WTC11 (cell line): ENCODE measurements at regions not wholly inside any gene's neighbourhood (a gene's known extent, or its start where the extent isn't known, plus 50 kb on each side); places are given as distances from the start of the nearest gene placed in this dataset.

ENCODE experiments used
- ATAC-seq: fragments of 200-7000 bp; cut with Tn5 transposase; 2 replicates; pipeline ENCODE4 v1.10.0; 2021; ENCODE audit warnings: mild to moderate bottlenecking, moderate library complexity
- CTCF ChIA-PET: fragments of 300-600 bp; sonication (Branson Sonifier 250); formaldehyde crosslinking; loops from one replicate; lab custom pipeline; 2021; ENCODE audit warnings: antibody characterized with exemption; lab: Charles Lee
- POLR2A ChIA-PET: fragments of 350-600 bp; sonication (Branson Sonifier 250); formaldehyde crosslinking; loops from one replicate; lab custom pipeline; 2021; ENCODE audit warnings: antibody characterized with exemption; lab: Charles Lee
- DNase-seq: peaks from one replicate; pipeline ENCODE4 v3.0.0; 2021; ENCODE audit warnings: low spot score
- H3K27ac Mint-ChIP-seq: 2 replicates; pipeline ENCODE4 v1.8.0; 2021; ENCODE audit warnings: mixed read lengths
- H3K27me3 Mint-ChIP-seq: 2 replicates; pipeline ENCODE4 v1.8.0; 2021; ENCODE audit warnings: low read depth, mild to moderate bottlenecking, moderate library complexity, mixed read lengths
- H3K36me3 Mint-ChIP-seq: 2 replicates; pipeline ENCODE4 v1.8.0; 2021; ENCODE audit warnings: mixed read lengths
- H3K4me1 Mint-ChIP-seq: 2 replicates; pipeline ENCODE4 v1.8.0; 2022; ENCODE audit warnings: mixed read lengths
- H3K4me3 Mint-ChIP-seq: 2 replicates; pipeline ENCODE4 v1.8.0; 2021; ENCODE audit warnings: mild to moderate bottlenecking, moderate library complexity, mixed read lengths
- H3K9me3 Mint-ChIP-seq: 2 replicates; pipeline ENCODE4 v1.8.0; 2021; ENCODE audit warnings: mixed read lengths
- CREB1 ChIP-seq: sonication (generic); formaldehyde crosslinking; IDR thresholded peaks from 2 replicates; pipeline ENCODE4 v1.8.0; 2023; ENCODE audit warnings: mild to moderate bottlenecking, missing genetic modification reagents
- CREM ChIP-seq: sonication (generic); formaldehyde crosslinking; IDR thresholded peaks from 2 replicates; pipeline ENCODE4 v1.8.1; 2022; ENCODE audit warnings: mild to moderate bottlenecking, missing genetic modification reagents, moderate library complexity
- ESRRA ChIP-seq: sonication (generic); formaldehyde crosslinking; IDR thresholded peaks from 2 replicates; pipeline ENCODE4 v1.8.1; 2022; ENCODE audit warnings: mild to moderate bottlenecking, missing genetic modification reagents, borderline replicate concordance
- GRHL2 ChIP-seq: fragments of 250-450 bp; sonication (Bioruptor Pico); IDR thresholded peaks from 2 replicates; pipeline ENCODE4 v1.8.0; 2022; ENCODE audit warnings: mild to moderate bottlenecking, moderate library complexity; ENCODE audit not compliant: insufficient replicate concordance, severe bottlenecking
- IRF2 ChIP-seq: sonication (generic); formaldehyde crosslinking; IDR thresholded peaks from 2 replicates; pipeline ENCODE4 v1.8.0; 2022; ENCODE audit warnings: low read depth, missing genetic modification reagents, borderline replicate concordance
- MYBL2 ChIP-seq: sonication (generic); formaldehyde crosslinking; IDR thresholded peaks from 2 replicates; pipeline ENCODE4 v1.8.1; 2023; ENCODE audit warnings: mild to moderate bottlenecking, moderate library complexity, missing genetic modification reagents
- NFATC4 ChIP-seq: fragments of 250-450 bp; sonication (Bioruptor Pico); IDR thresholded peaks from 2 replicates; pipeline ENCODE4 v1.9.0; 2021; ENCODE audit warnings: mild to moderate bottlenecking
- NFE2L1 ChIP-seq: sonication (generic); formaldehyde crosslinking; IDR thresholded peaks from 2 replicates; pipeline ENCODE4 v1.8.1; 2023; ENCODE audit warnings: missing genetic modification reagents
- NR1H2 ChIP-seq: sonication (generic); formaldehyde crosslinking; IDR thresholded peaks from 2 replicates; pipeline ENCODE4 v1.9.0; 2021; ENCODE audit warnings: mild to moderate bottlenecking, moderate library complexity, missing genetic modification reagents
- OVOL2 ChIP-seq: fragments of 250-450 bp; sonication (Bioruptor Pico); IDR thresholded peaks from 2 replicates; pipeline ENCODE4 v1.9.0; 2021; ENCODE audit warnings: mild to moderate bottlenecking, borderline replicate concordance
- SMAD3 ChIP-seq: sonication (generic); formaldehyde crosslinking; IDR thresholded peaks from 2 replicates; pipeline ENCODE4 v1.8.0; 2022; ENCODE audit warnings: missing genetic modification reagents, mild to moderate bottlenecking, borderline replicate concordance
- SP1 ChIP-seq: sonication (generic); formaldehyde crosslinking; conservative IDR thresholded peaks from 2 replicates; pipeline ENCODE4 v1.8.1; 2022; ENCODE audit warnings: missing genetic modification reagents
- TCF7 ChIP-seq: sonication (generic); formaldehyde crosslinking; IDR thresholded peaks from 2 replicates; pipeline ENCODE4 v1.8.0; 2022; ENCODE audit warnings: mild to moderate bottlenecking, low read depth, missing genetic modification reagents, moderate library complexity
- TEAD4 ChIP-seq: sonication (generic); formaldehyde crosslinking; IDR thresholded peaks from 2 replicates; pipeline ENCODE4 v1.8.0; 2022; ENCODE audit warnings: mild to moderate bottlenecking, missing genetic modification reagents
- TP53 ChIP-seq: sonication (generic); formaldehyde crosslinking; IDR thresholded peaks from 2 replicates; pipeline ENCODE4 v1.8.1; 2023; ENCODE audit warnings: mild to moderate bottlenecking, missing genetic modification reagents
- ZNF219 ChIP-seq: sonication (generic); formaldehyde crosslinking; IDR thresholded peaks from 2 replicates; pipeline ENCODE4 v1.8.0; 2023; ENCODE audit warnings: missing genetic modification reagents, mild to moderate bottlenecking, borderline replicate concordance
- ZNF232 ChIP-seq: sonication (generic); formaldehyde crosslinking; IDR thresholded peaks from 2 replicates; pipeline ENCODE4 v1.8.0; 2022; ENCODE audit warnings: mild to moderate bottlenecking, missing genetic modification reagents
- ZNF671 ChIP-seq: fragments of 250-450 bp; sonication (Bioruptor Pico); IDR thresholded peaks from 2 replicates; pipeline ENCODE4 v1.8.0; 2021; ENCODE audit warnings: mild to moderate bottlenecking
- TF ChIP-seq, protein P1 (sequence below): sonication (generic); formaldehyde crosslinking; IDR thresholded peaks from 2 replicates; pipeline ENCODE4 v1.8.0; 2022; ENCODE audit warnings: missing genetic modification reagents
- TF ChIP-seq, protein P2 (sequence below): fragments of 250-450 bp; sonication (Bioruptor Pico); IDR thresholded peaks from 2 replicates; pipeline ENCODE4 v1.9.0; 2021; ENCODE audit warnings: mild to moderate bottlenecking
- TF ChIP-seq, protein P3 (sequence below): sonication (generic); formaldehyde crosslinking; IDR thresholded peaks from 2 replicates; pipeline ENCODE4 v1.8.1; 2022; ENCODE audit warnings: mild to moderate bottlenecking, missing genetic modification reagents, moderate library complexity, borderline replicate concordance
- TF ChIP-seq, protein P4 (sequence below): sonication (generic); formaldehyde crosslinking; IDR thresholded peaks from 2 replicates; pipeline ENCODE4 v1.8.1; 2023; ENCODE audit warnings: mild to moderate bottlenecking, missing genetic modification reagents

DNA sequence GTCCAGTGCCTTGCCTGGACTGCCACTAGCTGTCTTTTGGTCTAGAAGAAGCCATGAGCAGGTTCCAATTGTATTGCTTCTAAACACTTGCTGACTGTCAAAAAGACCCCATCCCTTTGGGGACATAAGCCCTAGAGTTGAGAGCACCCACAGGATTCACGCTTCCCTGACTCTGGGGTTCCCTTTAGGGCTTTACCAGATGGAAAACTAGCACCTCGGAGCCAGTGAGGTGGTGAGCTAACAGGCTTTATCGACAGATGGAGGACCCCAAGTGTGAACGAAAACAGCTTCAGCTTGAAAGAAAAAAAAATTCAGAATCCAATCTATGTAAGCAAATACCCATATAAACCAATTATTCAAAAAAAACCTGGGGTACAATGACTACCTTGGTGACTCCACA, 90.8 kb downstream of the NAA11 start (continued):
- TF ChIP-seq, protein P1, sequence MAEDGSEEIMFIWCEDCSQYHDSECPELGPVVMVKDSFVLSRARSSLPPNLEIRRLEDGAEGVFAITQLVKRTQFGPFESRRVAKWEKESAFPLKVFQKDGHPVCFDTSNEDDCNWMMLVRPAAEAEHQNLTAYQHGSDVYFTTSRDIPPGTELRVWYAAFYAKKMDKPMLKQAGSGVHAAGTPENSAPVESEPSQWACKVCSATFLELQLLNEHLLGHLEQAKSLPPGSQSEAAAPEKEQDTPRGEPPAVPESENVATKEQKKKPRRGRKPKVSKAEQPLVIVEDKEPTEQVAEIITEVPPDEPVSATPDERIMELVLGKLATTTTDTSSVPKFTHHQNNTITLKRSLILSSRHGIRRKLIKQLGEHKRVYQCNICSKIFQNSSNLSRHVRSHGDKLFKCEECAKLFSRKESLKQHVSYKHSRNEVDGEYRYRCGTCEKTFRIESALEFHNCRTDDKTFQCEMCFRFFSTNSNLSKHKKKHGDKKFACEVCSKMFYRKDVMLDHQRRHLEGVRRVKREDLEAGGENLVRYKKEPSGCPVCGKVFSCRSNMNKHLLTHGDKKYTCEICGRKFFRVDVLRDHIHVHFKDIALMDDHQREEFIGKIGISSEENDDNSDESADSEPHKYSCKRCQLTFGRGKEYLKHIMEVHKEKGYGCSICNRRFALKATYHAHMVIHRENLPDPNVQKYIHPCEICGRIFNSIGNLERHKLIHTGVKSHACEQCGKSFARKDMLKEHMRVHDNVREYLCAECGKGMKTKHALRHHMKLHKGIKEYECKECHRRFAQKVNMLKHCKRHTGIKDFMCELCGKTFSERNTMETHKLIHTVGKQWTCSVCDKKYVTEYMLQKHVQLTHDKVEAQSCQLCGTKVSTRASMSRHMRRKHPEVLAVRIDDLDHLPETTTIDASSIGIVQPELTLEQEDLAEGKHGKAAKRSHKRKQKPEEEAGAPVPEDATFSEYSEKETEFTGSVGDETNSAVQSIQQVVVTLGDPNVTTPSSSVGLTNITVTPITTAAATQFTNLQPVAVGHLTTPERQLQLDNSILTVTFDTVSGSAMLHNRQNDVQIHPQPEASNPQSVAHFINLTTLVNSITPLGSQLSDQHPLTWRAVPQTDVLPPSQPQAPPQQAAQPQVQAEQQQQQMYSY, result no peak

DNA sequence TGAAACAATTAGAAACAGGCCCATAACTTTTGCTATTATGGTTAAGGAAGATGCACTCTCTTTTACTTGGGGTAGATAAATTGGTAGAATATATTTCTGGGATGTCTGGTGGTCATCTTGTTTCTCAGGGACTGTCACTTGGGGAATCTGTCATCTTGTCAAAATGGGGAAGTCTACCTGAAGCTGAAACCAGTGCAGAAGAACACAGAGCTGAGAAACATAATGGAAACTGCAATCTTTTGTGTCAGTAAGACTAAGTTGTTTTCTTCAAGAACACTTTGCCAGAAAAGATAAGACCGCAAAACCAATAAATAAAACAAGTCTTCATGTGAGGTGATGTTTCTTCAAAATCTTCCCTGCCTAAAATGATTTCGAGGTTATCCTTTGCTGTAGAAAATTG, 92.0 kb downstream of the NAA11 start:
- Mint-ChIP-seq H3K27me3 (no peaks in the 10 kb centered on the region), H3K4me1 (peaks cover 5% of the 10 kb centered on the region), H3K36me3 (no peaks in the 10 kb centered on the region), H3K27ac (no peak overlapping the region)
- ChIA-PET CTCF (no interaction called here), POLR2A (no interaction called here)
- ATAC-seq, result no peak
- TF ChIP-seq IRF2 (CRISPR knock-in tag) (no peak), ZNF232 (no peak), NFATC4 (no peak), NFE2L1 (no peak), ESRRA (CRISPR knock-in tag) (no peak), CREM (CRISPR knock-in tag) (no peak), MYBL2 (no peak), ZNF219 (CRISPR knock-in tag) (no peak), NR1H2 (CRISPR knock-in tag) (no peak), OVOL2 (CRISPR knock-in tag) (no peak), CREB1 (no peak), TEAD4 (CRISPR knock-in tag) (no peak)
- TF ChIP-seq, protein P2, sequence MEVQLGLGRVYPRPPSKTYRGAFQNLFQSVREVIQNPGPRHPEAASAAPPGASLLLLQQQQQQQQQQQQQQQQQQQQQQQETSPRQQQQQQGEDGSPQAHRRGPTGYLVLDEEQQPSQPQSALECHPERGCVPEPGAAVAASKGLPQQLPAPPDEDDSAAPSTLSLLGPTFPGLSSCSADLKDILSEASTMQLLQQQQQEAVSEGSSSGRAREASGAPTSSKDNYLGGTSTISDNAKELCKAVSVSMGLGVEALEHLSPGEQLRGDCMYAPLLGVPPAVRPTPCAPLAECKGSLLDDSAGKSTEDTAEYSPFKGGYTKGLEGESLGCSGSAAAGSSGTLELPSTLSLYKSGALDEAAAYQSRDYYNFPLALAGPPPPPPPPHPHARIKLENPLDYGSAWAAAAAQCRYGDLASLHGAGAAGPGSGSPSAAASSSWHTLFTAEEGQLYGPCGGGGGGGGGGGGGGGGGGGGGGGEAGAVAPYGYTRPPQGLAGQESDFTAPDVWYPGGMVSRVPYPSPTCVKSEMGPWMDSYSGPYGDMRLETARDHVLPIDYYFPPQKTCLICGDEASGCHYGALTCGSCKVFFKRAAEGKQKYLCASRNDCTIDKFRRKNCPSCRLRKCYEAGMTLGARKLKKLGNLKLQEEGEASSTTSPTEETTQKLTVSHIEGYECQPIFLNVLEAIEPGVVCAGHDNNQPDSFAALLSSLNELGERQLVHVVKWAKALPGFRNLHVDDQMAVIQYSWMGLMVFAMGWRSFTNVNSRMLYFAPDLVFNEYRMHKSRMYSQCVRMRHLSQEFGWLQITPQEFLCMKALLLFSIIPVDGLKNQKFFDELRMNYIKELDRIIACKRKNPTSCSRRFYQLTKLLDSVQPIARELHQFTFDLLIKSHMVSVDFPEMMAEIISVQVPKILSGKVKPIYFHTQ (CRISPR knock-in tag), result no peak
- TF ChIP-seq, protein P3, sequence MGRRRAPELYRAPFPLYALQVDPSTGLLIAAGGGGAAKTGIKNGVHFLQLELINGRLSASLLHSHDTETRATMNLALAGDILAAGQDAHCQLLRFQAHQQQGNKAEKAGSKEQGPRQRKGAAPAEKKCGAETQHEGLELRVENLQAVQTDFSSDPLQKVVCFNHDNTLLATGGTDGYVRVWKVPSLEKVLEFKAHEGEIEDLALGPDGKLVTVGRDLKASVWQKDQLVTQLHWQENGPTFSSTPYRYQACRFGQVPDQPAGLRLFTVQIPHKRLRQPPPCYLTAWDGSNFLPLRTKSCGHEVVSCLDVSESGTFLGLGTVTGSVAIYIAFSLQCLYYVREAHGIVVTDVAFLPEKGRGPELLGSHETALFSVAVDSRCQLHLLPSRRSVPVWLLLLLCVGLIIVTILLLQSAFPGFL (CRISPR knock-in tag), result no peak
- TF ChIP-seq, protein P4, sequence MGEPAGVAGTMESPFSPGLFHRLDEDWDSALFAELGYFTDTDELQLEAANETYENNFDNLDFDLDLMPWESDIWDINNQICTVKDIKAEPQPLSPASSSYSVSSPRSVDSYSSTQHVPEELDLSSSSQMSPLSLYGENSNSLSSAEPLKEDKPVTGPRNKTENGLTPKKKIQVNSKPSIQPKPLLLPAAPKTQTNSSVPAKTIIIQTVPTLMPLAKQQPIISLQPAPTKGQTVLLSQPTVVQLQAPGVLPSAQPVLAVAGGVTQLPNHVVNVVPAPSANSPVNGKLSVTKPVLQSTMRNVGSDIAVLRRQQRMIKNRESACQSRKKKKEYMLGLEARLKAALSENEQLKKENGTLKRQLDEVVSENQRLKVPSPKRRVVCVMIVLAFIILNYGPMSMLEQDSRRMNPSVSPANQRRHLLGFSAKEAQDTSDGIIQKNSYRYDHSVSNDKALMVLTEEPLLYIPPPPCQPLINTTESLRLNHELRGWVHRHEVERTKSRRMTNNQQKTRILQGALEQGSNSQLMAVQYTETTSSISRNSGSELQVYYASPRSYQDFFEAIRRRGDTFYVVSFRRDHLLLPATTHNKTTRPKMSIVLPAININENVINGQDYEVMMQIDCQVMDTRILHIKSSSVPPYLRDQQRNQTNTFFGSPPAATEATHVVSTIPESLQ (CRISPR knock-in tag), result no peak
- TF ChIP-seq, all 79 proteins: peak for 0
- Mint-ChIP-seq H3K9me3 (no peaks in the 10 kb centered on the region), H3K4me3 (no peak overlapping the region)
- DNase-seq, result no peak

DNA sequence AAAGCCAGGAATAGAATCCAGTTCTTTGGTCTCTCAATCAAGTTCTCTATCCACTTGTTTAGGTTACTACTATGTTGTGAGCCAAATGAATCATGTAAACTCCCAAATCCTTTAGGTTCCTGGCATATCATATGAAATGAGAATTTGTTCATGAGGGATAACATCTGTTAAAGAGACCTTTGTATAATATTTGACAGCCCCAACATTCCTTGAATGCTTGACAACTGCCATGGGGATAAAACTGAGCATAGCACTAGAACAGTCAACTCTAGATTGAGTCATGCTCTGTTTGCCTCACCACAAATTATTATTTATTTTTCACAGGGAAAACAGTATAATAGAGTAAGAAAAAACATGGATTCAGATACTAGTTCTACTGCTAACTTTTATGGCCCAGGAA, 93.3 kb downstream of the NAA11 start:
- POLR2A ChIA-PET, result no interaction called here
- H3K27me3 Mint-ChIP-seq, result no peaks in the 10 kb centered on the region
- no peak overlapping the region for H3K27ac Mint-ChIP-seq
- peaks cover 5% of the 10 kb centered on the region for H3K4me1 Mint-ChIP-seq
- DNase-seq (no peak), ATAC-seq (no peak)
- CTCF ChIA-PET, result no interaction called here
- no peaks in the 10 kb centered on the region for H3K9me3 Mint-ChIP-seq
- no peaks in the 10 kb centered on the region for H3K36me3 Mint-ChIP-seq
- H3K4me3 Mint-ChIP-seq, result no peak overlapping the region
- no peak for TF ChIP-seq SMAD3 (CRISPR knock-in tag)
- no peak for TF ChIP-seq TCF7 (CRISPR knock-in tag)
- TF ChIP-seq OVOL2 (CRISPR knock-in tag), result no peak
- TF ChIP-seq GRHL2 (CRISPR knock-in tag), result no peak
- no peak for TF ChIP-seq TP53 (CRISPR knock-in tag)
- no peak for TF ChIP-seq SP1 (CRISPR knock-in tag)
- TF ChIP-seq, protein P2 (CRISPR knock-in tag), result no peak
- TF ChIP-seq ZNF671, result no peak
